Smooth muscle cell (in vitro differentiated cells): ENCODE measurements at regions not wholly inside any gene's neighbourhood (a gene's known extent, or its start where the extent isn't known, plus 50 kb on each side); places are given as distances from the start of the nearest gene placed in this dataset.

Source experiments
- DNase-seq: peaks from one replicate; lab custom pipeline; 2025; ENCODE audit not compliant: unreplicated experiment; lab: John Stamatoyannopoulos, UW
- H2AFZ ChIP-seq: fragments of 200-600 bp; sonication (generic); 2 replicates; pipeline ENCODE4 v1.6.0; 2016; ENCODE audit warnings: antibody characterized with exemption, low read depth, mild to moderate bottlenecking
- H3F3A ChIP-seq: fragments of 200-600 bp; sonication (generic); 2 replicates; pipeline ENCODE4 v1.6.0; 2017; ENCODE audit warnings: antibody characterized with exemption, low read depth
- H3K27ac ChIP-seq: fragments of 200-600 bp; sonication (generic); 2 replicates; pipeline ENCODE4 v1.5.1; 2016; ENCODE audit warnings: low read depth, mild to moderate bottlenecking
- H3K27me3 ChIP-seq: fragments of 200-600 bp; sonication (generic); 2 replicates; pipeline ENCODE4 v1.6.1; 2016; ENCODE audit warnings: low read depth, mild to moderate bottlenecking
- H3K36me3 ChIP-seq: fragments of 200-600 bp; sonication (generic); 2 replicates; pipeline ENCODE4 v1.5.1; 2016; ENCODE audit warnings: low read depth
- H3K4me1 ChIP-seq: fragments of 200-600 bp; sonication (generic); 2 replicates; pipeline ENCODE4 v1.5.1; 2016; ENCODE audit warnings: low read depth
- H3K4me2 ChIP-seq: fragments of 200-600 bp; sonication (generic); 2 replicates; pipeline ENCODE4 v1.6.0; 2016; ENCODE audit warnings: mild to moderate bottlenecking
- H3K4me3 ChIP-seq: fragments of 200-600 bp; sonication (generic); 2 replicates; pipeline ENCODE4 v1.5.1; 2016; ENCODE audit warnings: mild to moderate bottlenecking
- H3K79me2 ChIP-seq: fragments of 200-600 bp; sonication (generic); 2 replicates; pipeline ENCODE4 v1.6.0; 2016; ENCODE audit warnings: low read depth, mild to moderate bottlenecking
- H3K9ac ChIP-seq: fragments of 200-600 bp; sonication (generic); 2 replicates; pipeline ENCODE4 v1.6.0; 2016; ENCODE audit warnings: low read depth
- H3K9me3 ChIP-seq: fragments of 200-600 bp; sonication (generic); replicated peaks from 2 replicates; pipeline ENCODE4 v1.5.1; 2016; ENCODE audit warnings: low read depth
- H4K20me1 ChIP-seq: fragments of 200-600 bp; sonication (generic); 2 replicates; pipeline ENCODE4 v1.6.0; 2016; ENCODE audit warnings: low read depth
- WGBS: methylation state at CpG from one replicate; pipeline ENCODE4 v1.1.7; 2016; ENCODE audit warnings: low lambda C conversion rate; 5-methylcytosine and 5-hydroxymethylcytosine counted together
- TF ChIP-seq, protein P1 (sequence below): fragments of 200-600 bp; sonication (generic); IDR thresholded peaks from 2 replicates; pipeline ENCODE4 v1.5.1; 2017; ENCODE audit warnings: borderline replicate concordance, mild to moderate bottlenecking, antibody characterized with exemption; ENCODE audit not compliant: insufficient read depth, poor library complexity, severe bottlenecking

DNA sequence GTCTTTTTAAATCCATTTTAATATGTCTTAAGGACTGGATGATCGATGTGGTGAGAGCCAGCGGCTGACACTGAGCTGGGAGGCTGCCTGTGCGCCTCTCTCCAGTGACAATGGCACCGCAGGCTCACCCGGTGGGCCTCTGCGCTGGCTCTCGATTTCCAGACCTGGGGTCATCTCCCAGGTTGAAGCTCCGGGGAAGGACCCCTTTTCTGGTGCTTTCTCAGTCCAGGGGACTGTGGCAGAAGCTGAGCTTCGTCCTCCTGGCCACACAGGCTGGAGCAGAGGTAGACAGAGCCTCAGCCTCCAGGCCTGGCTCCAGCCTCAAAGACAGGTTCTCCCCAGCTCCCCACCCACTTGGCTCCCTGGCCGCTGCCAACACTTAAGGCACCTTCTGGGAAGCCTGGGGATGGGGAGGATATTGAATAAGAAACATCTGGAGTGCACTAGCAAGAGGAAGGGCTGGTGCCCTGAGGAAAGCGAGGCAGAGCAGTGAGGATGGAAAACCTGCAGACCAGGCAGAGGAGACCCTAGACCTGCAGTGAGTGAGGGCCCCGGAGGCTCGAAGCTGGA lies 154.2 kb upstream of the SMAD3 start:
- Histone ChIP-seq H4K20me1 (no peaks in the 10 kb centered on the region), H3F3A (no peaks in the 10 kb centered on the region), H3K9ac (no peak overlapping the region), H3K27ac (no peak overlapping the region), H3K4me3 (no peak overlapping the region), H3K79me2 (no peaks in the 10 kb centered on the region), H2AFZ (no peak overlapping the region), H3K36me3 (no peaks in the 10 kb centered on the region), H3K9me3 (no peaks in the 10 kb centered on the region), H3K4me2 (no peak overlapping the region), H3K27me3 (no peaks in the 10 kb centered on the region), H3K4me1 (peaks cover 5% of the 10 kb centered on the region)
- TF ChIP-seq, protein P1, sequence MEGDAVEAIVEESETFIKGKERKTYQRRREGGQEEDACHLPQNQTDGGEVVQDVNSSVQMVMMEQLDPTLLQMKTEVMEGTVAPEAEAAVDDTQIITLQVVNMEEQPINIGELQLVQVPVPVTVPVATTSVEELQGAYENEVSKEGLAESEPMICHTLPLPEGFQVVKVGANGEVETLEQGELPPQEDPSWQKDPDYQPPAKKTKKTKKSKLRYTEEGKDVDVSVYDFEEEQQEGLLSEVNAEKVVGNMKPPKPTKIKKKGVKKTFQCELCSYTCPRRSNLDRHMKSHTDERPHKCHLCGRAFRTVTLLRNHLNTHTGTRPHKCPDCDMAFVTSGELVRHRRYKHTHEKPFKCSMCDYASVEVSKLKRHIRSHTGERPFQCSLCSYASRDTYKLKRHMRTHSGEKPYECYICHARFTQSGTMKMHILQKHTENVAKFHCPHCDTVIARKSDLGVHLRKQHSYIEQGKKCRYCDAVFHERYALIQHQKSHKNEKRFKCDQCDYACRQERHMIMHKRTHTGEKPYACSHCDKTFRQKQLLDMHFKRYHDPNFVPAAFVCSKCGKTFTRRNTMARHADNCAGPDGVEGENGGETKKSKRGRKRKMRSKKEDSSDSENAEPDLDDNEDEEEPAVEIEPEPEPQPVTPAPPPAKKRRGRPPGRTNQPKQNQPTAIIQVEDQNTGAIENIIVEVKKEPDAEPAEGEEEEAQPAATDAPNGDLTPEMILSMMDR: no peak
- DNase-seq: no peak
- 90% methylated on average over 13 of the region's 13 CpGs for WGBS

DNA sequence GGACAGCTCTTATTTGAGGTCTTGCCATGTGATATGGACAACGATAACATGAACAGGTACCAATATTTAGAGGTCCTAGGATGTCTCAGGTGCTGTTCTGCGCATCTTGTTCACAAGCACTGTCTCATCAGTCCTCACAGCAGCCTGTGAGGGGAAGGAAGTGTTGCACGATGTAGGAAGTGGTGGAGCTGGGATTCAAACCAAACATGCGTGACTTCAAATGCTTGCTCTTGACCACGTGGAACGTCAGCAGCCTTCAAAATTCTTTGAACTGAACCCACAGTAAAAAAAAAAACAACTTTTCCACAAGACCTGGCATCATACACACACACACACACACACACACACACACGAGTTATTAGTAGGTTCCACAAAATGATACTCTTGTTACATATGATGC lies 153.4 kb upstream of the SMAD3 start:
- no peaks in the 10 kb centered on the region for H4K20me1 ChIP-seq
- WGBS: 88% methylated on average over 7 of the region's 7 CpGs
- H3K4me3 ChIP-seq: no peak overlapping the region
- H3K4me2 ChIP-seq: no peak overlapping the region
- no peaks in the 10 kb centered on the region for H3K9me3 ChIP-seq
- no peaks in the 10 kb centered on the region for H3F3A ChIP-seq
- TF ChIP-seq, protein P1: no peak
- no peaks in the 10 kb centered on the region for H3K79me2 ChIP-seq
- no peak overlapping the region for H2AFZ ChIP-seq
- H3K9ac ChIP-seq: no peak overlapping the region
- no peaks in the 10 kb centered on the region for H3K36me3 ChIP-seq
- H3K27ac ChIP-seq: no peak overlapping the region
- peaks cover 5% of the 10 kb centered on the region for H3K4me1 ChIP-seq
- no peaks in the 10 kb centered on the region for H3K27me3 ChIP-seq
- DNase-seq: no peak

DNA sequence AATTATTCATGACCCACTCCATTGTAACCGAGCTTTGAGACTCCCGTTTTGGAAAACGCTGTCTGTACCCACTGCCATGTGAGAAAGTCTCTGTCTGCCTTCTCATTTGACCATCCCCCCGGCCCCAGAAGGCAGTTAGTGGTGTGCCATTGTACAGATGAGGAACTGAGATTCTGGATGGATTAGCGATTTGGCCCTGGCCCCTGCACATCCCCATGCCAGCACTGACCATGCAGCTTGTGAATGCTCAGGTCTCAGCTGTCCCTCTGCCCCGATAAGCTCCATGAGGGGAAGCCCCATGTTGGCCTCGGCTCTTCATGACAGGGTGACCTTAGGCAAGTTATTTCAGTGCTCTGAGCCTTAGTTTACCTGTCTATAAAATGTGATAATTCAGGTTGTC lies 153.0 kb upstream of the SMAD3 start:
- Histone ChIP-seq H3K9ac (no peak overlapping the region), H3K27ac (no peak overlapping the region), H3K4me2 (no peak overlapping the region), H4K20me1 (no peaks in the 10 kb centered on the region), H3F3A (no peaks in the 10 kb centered on the region), H3K4me1 (peaks cover 5% of the 10 kb centered on the region), H3K9me3 (no peaks in the 10 kb centered on the region), H3K27me3 (no peaks in the 10 kb centered on the region), H3K79me2 (no peaks in the 10 kb centered on the region), H2AFZ (no peak overlapping the region), H3K4me3 (no peak overlapping the region), H3K36me3 (no peaks in the 10 kb centered on the region)
- TF ChIP-seq, protein P1: no peak
- WGBS: 96% methylated on average over 7 of the region's 7 CpGs
- DNase-seq: no peak

- no peak overlapping the region for H3K4me2 ChIP-seq
- TF ChIP-seq, protein P1: no peak
- H3F3A ChIP-seq: no peaks in the 10 kb centered on the region
- WGBS: 97% methylated on average over 2 of the region's 2 CpGs
- no peak for DNase-seq
- H3K27ac ChIP-seq: no peak overlapping the region
- H3K9me3 ChIP-seq: no peaks in the 10 kb centered on the region
- no peaks in the 10 kb centered on the region for H3K27me3 ChIP-seq
- H4K20me1 ChIP-seq: no peaks in the 10 kb centered on the region
- H3K4me3 ChIP-seq: no peak overlapping the region
- H3K4me1 ChIP-seq: no peaks in the 10 kb centered on the region
- H3K9ac ChIP-seq: no peak overlapping the region
- no peaks in the 10 kb centered on the region for H3K36me3 ChIP-seq
- H2AFZ ChIP-seq: no peak overlapping the region
- H3K79me2 ChIP-seq: no peaks in the 10 kb centered on the region
Observed at GRCh38 chr15:66917904-66918448, 147.4 kb upstream of the SMAD3 start.
